Activated CD4-positive, CD25-positive, alpha-beta regulatory T cell treated with anti-CD3 and anti-CD28 coated beads, Interleukin-2, amount 50 U/mL, for 72 hours (primary cell): ENCODE measurements at regions not wholly inside any gene's neighbourhood (a gene's known extent, or its start where the extent isn't known, plus 50 kb on each side); places are given as distances from the start of the nearest gene placed in this dataset.

Source experiments
- DNase-seq: peaks from one replicate; pipeline ENCODE4 v3.0.0; 2021

GRCh38 chr21:38556390-38556789 lies 58.1 kb upstream of the ERG start:
- no peak for DNase-seq

GRCh38 chr21:38561205-38561604 lies 62.9 kb upstream of the ERG start:
- no peak for DNase-seq

GRCh38 chr21:38561613-38562581 lies 63.6 kb upstream of the ERG start:
- DNase-seq = no peak

GRCh38 chr21:38567335-38567969 lies 69.2 kb upstream of the ERG start:
- no peak for DNase-seq

- no peak for DNase-seq
These were observed 69.7 kb upstream of the ERG start for GRCh38 chr21:38567970-38568360.

- no peak for DNase-seq
These were observed 71.5 kb upstream of the ERG start for GRCh38 chr21:38569733-38570132.

GRCh38 chr21:38570596-38570995 lies 72.3 kb upstream of the ERG start:
- no peak for DNase-seq

GRCh38 chr21:38574895-38575575 lies 76.8 kb upstream of the ERG start:
- DNase-seq = no peak

GRCh38 chr21:38577887-38578286 lies 79.6 kb upstream of the ERG start:
- no peak for DNase-seq

GRCh38 chr21:38590449-38591217 lies 92.4 kb upstream of the ERG start:
- no peak for DNase-seq

GRCh38 chr21:38591218-38591537 lies 92.9 kb upstream of the ERG start:
- no peak for DNase-seq

- DNase-seq = no peak
These were observed 98.2 kb upstream of the ERG start for GRCh38 chr21:38596264-38597042.

- DNase-seq = no peak
These were observed 99.1 kb upstream of the ERG start for GRCh38 chr21:38597421-38597820.

GRCh38 chr21:38598413-38598812 lies 100.1 kb upstream of the ERG start:
- DNase-seq = no peak

GRCh38 chr21:38599381-38599975 lies 101.2 kb upstream of the ERG start:
- DNase-seq = no peak

- DNase-seq = no peak
These were observed 101.8 kb upstream of the ERG start for GRCh38 chr21:38600106-38600505.

GRCh38 chr21:38605236-38605635 lies 107.0 kb upstream of the ERG start:
- DNase-seq = no peak

GRCh38 chr21:38609580-38609979 lies 111.3 kb upstream of the ERG start:
- DNase-seq = no peak

GRCh38 chr21:38610623-38611251 lies 112.5 kb upstream of the ERG start:
- DNase-seq = no peak

GRCh38 chr21:38611277-38611676 lies 113.0 kb upstream of the ERG start:
- DNase-seq = no peak

GRCh38 chr21:38613686-38614085 lies 115.4 kb upstream of the ERG start:
- DNase-seq = no peak
